PFSK-1 (cell line): ENCODE measurements at regions not wholly inside any gene's neighbourhood (a gene's known extent, or its start where the extent isn't known, plus 50 kb on each side); places are given as distances from the start of the nearest gene placed in this dataset.

Source experiments
- POLR2AphosphoS5 ChIP-seq: IDR thresholded peaks from 2 replicates; pipeline ENCODE4 v1.6.1; 2012; ENCODE audit warnings: low read depth, mild to moderate bottlenecking, control low read depth, low read length, moderate library complexity
- REST ChIP-seq, 2 experiments: IDR thresholded peaks; 2 replicates each; pipeline versions ENCODE4 v1.6.1 to v1.8.0; 2011 to 2012; ENCODE audit warnings: low read depth in 2 of 2, low read length in 2 of 2, control low read depth in 1 of 2, inconsistent platforms in 1 of 2, mild to moderate bottlenecking in 1 of 2, moderate library complexity in 1 of 2; ENCODE audit not compliant: insufficient read depth in 1 of 2
- TAF1 ChIP-seq: IDR thresholded peaks from 2 replicates; pipeline ENCODE4 v1.6.1; 2012; ENCODE audit warnings: low read length, control low read depth, borderline replicate concordance; ENCODE audit not compliant: insufficient read depth

- no peak for TF ChIP-seq POLR2AphosphoS5
- no peak for TF ChIP-seq TAF1
- no peak for TF ChIP-seq REST (IDR thresholded peaks at IDR 0.05; ENCODE audit: insufficient read depth in 1 of 2, low read depth in 2 of 2, low read length in 2 of 2)
Observed at GRCh38 chr4:31585503-31585902, 865.3 kb downstream of the PCDH7 start.
